ENCODE measurements at regions not wholly inside any gene's neighbourhood (a gene's known extent, or its start where the extent isn't known, plus 50 kb on each side); places are given as distances from the start of the nearest gene placed in this dataset.

- peak; percentile 36 for DNase-seq
- Histone ChIP-seq H3K27ac (ENCODE audit: low read depth in 2 of 2, low read length in 1 of 2) (peak overlapping the region in 1 of 2 experiments; percentile 50; a peak in 2 of 4 replicates), H3K4me3 (ENCODE audit: low read depth in 2 of 2, low read length in 1 of 2) (no peak overlapping the region), H3K9me2 (no peaks in the 10 kb centered on the region), H3K79me2 (ENCODE audit: insufficient read depth) (no peaks in the 10 kb centered on the region), H3K27me3 (ENCODE audit: insufficient read depth) (0 out of 2 replicates have a peak, but pooled peaks cover 7% of the 10 kb centered on the region), H3K9ac (no peak overlapping the region), H3F3A (replicated peaks; ENCODE audit: insufficient read depth) (no peaks in the 10 kb centered on the region), H4K20me1 (ENCODE audit: insufficient read depth) (no peaks in the 10 kb centered on the region), H3K9me3 (no peaks in the 10 kb centered on the region), H2AFZ (ENCODE audit: low read depth) (no peak overlapping the region), H3K4me2 (no peak overlapping the region), H3K4me1 (ENCODE audit: control insufficient read depth in 1 of 2, insufficient read depth in 2 of 2, low read depth in 1 of 2, low read length in 1 of 2) (peaks cover 0 to 7% of the 10 kb centered on the region in 2 experiments; a peak in 2 of 4 replicates), H3K36me3 (replicated peaks in 1 of 2; ENCODE audit: control insufficient read depth in 1 of 2, insufficient read depth in 2 of 2, low read length in 1 of 2) (no peaks in the 10 kb centered on the region)
- 32% methylated on average over 6 of the region's 6 CpGs for WGBS (ENCODE audit: low lambda C conversion rate)
- POLR2A ChIA-PET, result no interaction called here
- TF ChIP-seq MXI1 (IDR thresholded peaks at IDR 0.05; ENCODE audit: low read depth, low read length) (0 out of 2 replicates have a peak, but pooled peaks have one; percentile 29), EP300 (IDR thresholded peaks at IDR 0.05; ENCODE audit: borderline replicate concordance in 1 of 2, low read depth in 1 of 2, low read length in 1 of 2) (no peak)
- CTCF ChIA-PET, result interaction anchor here (0.9 kb wide), 1 partner anchor 9 kb away, joined by 3 read pairs; no protein-coding TSS in a partner anchor
These were observed 475.2 kb upstream of the IL12A start for GRCh38 chr3:159513444-159513843.

- POLR2A ChIA-PET, result no interaction called here
- H2AFZ ChIP-seq (ENCODE audit: low read depth), result no peak overlapping the region
- peak overlapping the region in 1 of 2 experiments; percentile 50; a peak in 2 of 4 replicates for H3K27ac ChIP-seq (ENCODE audit: low read depth in 2 of 2, low read length in 1 of 2)
These were observed 474.7 kb upstream of the IL12A start for GRCh38 chr3:159513867-159514380.

More at GRCh38 chr3:159513867-159514380, 474.7 kb upstream of the IL12A start:
- DNase-seq, result peak; percentile 16
- Histone ChIP-seq H3K36me3 (replicated peaks in 1 of 2; ENCODE audit: control insufficient read depth in 1 of 2, insufficient read depth in 2 of 2, low read length in 1 of 2) (no peaks in the 10 kb centered on the region), H3K9me3 (no peaks in the 10 kb centered on the region), H3K4me1 (ENCODE audit: control insufficient read depth in 1 of 2, insufficient read depth in 2 of 2, low read depth in 1 of 2, low read length in 1 of 2) (peaks cover 0 to 7% of the 10 kb centered on the region in 2 experiments; a peak in 2 of 4 replicates), H3K4me2 (no peak overlapping the region), H4K20me1 (ENCODE audit: insufficient read depth) (no peaks in the 10 kb centered on the region), H3K79me2 (ENCODE audit: insufficient read depth) (no peaks in the 10 kb centered on the region), H3F3A (replicated peaks; ENCODE audit: insufficient read depth) (no peaks in the 10 kb centered on the region), H3K4me3 (ENCODE audit: low read depth in 2 of 2, low read length in 1 of 2) (no peak overlapping the region), H3K9me2 (no peaks in the 10 kb centered on the region), H3K9ac (no peak overlapping the region), H3K27me3 (ENCODE audit: insufficient read depth) (0 out of 2 replicates have a peak, but pooled peaks cover 7% of the 10 kb centered on the region)
- CTCF ChIA-PET, result interaction anchor here (0.9 to 1.7 kb wide), 2 partner anchors 73 to 291 kb away, joined by 4 read pairs; no protein-coding TSS in a partner anchor
- TF ChIP-seq MXI1 (IDR thresholded peaks at IDR 0.05; ENCODE audit: low read depth, low read length) (no peak), FOXM1 (IDR thresholded peaks at IDR 0.05; ENCODE audit: low read depth) (no peak), GATA2 (CRISPR knock-in tag; IDR thresholded peaks at IDR 0.05) (peak; percentile 72), EP300 (IDR thresholded peaks at IDR 0.05; ENCODE audit: borderline replicate concordance in 1 of 2, low read depth in 1 of 2, low read length in 1 of 2) (peak in 1 of 2 experiments; percentile 61; a peak in 1 of 4 replicates), IRF3 (IDR thresholded peaks at IDR 0.05; ENCODE audit: low read depth, low read length) (no peak), SIN3A (IDR thresholded peaks at IDR 0.05; ENCODE audit: borderline replicate concordance, low read depth, low read length) (no peak), RCOR1 (IDR thresholded peaks at IDR 0.05; ENCODE audit: low read length) (peak; percentile 47; the same call in 1 of the 2 replicates), YY1 (IDR thresholded peaks at IDR 0.05; ENCODE audit: low read depth) (no peak), USF1 (IDR thresholded peaks at IDR 0.05; ENCODE audit: borderline replicate concordance, low read depth) (no peak)
- 55% methylated on average over 5 of the region's 5 CpGs for WGBS (ENCODE audit: low lambda C conversion rate)
